ENCODE measurements at regions not wholly inside any gene's neighbourhood (a gene's known extent, or its start where the extent isn't known, plus 50 kb on each side); places are given as distances from the start of the nearest gene placed in this dataset.
"Not testable (repeated sequence)": the region's sequence is repeated elsewhere in the genome, so short reads cannot be mapped to it uniquely, and the experiment has no call there.

DNA sequence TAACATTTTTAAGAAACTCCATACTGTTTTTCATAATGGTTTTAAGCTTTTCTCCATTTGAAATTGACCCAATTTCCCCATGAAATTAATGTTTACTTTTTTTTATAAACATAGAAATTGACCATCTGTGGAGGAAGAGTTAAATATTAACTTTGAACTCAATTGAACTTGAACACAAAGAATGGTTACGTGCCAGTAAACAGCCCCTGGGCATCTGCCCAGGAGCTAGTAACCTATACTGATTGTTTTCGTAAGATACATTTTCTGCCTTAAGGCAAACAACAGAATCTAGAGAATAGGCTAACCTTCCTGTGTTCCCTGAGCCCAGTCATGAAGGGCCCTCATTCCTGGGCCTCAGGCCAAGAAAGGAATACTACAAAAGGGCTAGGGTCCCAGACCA, 235.9 kb downstream of the ZFY start:
- not testable (repeated sequence) for TF ChIP-seq POLR2A (IDR thresholded peaks at IDR 0.05; ENCODE audit: low read length); GATA1 (IDR thresholded peaks at IDR 0.05; ENCODE audit: low read depth, low read length)

Measured in erythroblast (primary cell).